ENCODE measurements at regions not wholly inside any gene's neighbourhood (a gene's known extent, or its start where the extent isn't known, plus 50 kb on each side); places are given as distances from the start of the nearest gene placed in this dataset.

DNA sequence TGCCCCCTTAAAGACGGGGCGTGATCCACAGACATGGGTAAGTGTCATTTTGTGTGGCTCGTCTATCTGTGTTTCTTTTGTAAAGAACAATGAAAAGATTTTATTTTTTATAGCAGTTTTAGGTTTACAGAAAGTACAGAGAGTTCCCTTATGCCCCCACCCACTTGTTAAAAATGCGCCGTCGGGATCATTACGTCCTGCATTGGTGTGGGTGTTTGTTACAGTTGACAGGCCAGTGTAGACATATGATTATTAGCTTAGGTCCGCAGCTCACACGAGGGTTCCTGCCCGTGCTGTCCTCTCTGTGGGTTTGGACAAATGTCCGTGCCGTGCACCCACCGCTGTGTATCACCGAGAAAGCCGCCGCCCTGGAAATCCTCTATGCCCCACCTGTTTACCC, 50.5 kb downstream of the RGS12 start:
- no peak for DNase-seq

DNA sequence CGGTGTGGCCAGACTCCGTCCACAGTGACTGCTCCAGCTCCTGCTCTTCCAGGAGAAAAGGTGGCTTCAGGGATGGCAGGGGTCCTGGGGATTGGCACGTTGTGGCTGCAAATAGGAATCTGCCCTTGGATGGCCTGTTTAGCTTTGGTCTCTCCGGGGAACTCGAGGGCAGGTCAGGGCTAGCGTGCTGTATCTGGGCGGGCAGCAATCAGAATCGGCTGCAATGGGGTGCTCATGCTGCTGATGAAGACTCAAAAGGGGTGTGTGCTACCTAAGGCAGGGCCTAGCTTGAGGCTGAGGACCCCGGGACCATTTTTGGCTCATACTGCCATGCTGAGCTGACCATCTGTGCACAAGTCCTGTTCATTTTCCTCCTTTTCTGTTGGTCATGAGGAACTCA, 51.3 kb downstream of the RGS12 start:
- no peak for DNase-seq

GRCh38 chr4:3344596-3344995, 51.8 kb downstream of the RGS12 start:
- no peak for DNase-seq

GRCh38 chr4:3345384-3345783, 52.6 kb downstream of the RGS12 start:
- DNase-seq = no peak

- peak; percentile 59 for DNase-seq
These were observed 53.3 kb downstream of the RGS12 start for GRCh38 chr4:3346146-3346545.

DNA sequence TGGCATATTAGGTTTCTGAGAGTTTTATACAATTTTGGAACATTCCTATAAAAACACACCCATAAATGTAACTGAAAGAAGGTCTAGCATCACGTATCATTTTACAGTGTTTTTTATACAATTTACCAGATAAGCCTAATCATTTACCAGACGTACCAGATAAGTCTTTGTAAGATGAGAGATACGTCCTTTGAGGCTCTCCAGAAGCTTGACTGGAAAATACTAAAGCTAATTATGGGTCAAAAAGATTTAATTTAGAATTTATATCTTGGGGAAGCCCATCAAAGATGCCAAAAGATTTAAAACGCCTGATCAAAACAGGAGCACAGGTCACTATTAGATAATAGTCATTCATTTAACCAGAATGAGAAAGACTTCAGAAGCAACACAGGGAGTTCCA, 55.0 kb downstream of the RGS12 start:
- no peak for DNase-seq

DNA sequence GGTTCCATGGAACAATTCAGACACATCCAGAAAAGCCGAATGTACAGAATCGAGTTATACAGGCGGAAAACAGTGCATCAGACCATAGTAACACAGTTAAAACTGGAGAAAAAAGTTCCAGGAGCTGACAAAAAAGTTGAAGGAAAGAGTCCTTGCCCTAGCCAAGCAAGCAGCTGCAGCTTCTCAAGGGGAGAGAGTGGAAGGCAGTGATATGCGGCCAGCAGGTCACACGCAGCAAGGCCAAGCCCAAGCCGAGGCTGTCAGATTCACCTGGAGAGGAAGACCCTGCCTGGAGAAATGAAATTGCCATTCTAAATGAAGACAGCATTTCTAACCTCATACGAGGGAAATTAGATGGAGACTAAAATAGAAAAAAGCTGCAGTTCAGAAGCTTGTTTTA, 55.8 kb downstream of the RGS12 start:
- no peak for DNase-seq

GRCh38 chr4:3349116-3349515, 56.3 kb downstream of the RGS12 start:
- no peak for DNase-seq

DNA sequence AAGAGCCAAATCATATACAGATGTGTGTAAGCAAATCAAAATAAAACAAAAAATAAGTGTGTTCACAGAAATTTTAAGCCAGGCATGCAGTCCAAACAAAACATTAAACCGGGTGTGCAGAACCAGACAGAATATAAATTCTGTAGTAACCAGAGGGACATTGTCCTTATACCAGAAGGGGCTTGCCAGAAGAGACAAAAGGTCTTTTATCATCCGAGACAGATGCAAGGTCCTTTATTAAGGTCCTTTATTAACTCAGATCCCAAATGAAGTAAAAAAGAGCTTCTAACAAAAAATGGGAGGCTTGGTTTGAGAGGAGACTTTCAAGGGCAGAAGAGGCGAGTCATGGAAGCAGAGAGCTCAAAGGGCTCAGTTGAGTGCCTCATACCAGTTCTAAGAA, 59.2 kb downstream of the RGS12 start:
- DNase-seq = no peak

GRCh38 chr4:3352505-3352904, 59.7 kb downstream of the RGS12 start:
- DNase-seq = no peak

GRCh38 chr4:3352941-3353594, 60.2 kb downstream of the RGS12 start:
- no peak for DNase-seq

DNA sequence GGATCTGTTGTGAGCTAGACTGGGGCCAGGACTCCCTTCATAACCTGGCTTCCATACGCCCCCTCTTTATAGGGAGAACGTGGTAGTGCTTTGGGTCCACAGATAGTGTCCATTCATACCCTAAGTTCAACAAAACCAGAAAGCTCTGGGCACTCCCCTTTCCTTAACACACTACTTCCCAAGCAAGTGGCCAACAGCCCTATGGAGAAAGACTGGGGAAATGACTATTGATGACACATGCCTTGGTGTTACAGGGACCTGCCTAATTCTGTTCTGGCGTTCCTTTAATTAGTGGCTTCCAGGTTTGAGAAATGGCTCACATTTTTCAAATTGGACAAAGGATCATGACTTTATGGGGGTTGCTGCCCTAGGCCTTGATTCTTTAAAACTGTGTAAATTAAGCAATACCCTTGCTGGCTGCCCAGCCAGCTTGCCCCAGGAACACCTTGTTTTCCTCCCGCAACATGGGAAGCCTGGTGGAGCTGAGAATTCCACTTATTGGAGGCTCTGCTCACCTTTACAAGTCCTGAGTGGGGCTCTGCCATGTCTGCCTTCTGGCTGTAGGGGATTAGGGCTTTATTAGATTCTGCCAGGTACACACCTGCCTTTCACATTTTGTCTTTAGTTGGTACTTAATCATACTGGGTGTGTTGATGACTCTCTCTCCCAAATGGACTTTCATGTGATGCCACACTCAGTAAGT, 61.1 kb downstream of the RGS12 start:
- no peak for DNase-seq

GRCh38 chr4:3354455-3354811, 61.6 kb downstream of the RGS12 start:
- no peak for DNase-seq

DNA sequence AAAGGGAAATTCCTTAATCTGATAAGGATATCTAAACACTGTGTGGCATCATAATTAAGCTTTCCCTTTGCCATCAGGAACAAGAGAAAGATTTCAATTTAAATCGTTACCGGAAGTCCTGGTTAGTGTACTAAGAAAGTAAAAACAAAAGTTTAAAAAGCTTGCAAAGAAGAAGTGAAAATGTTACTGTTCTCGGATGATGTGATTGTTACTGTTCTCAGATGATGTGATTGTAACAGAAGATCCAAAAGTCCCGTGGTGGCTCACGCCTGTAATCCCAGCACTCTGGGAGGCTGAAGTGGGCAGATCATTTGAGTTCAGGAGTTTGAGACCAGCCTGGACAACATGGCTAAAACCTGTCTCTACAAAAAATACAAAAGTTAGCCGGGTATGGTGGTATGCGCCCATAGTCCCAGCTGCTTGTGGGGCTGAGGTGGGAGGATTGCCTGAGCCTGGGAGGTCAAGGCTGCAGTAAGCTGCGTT, 62.5 kb downstream of the RGS12 start:
- no peak for DNase-seq

GRCh38 chr4:3358656-3359055, 65.8 kb downstream of the RGS12 start:
- DNase-seq = peak; percentile 12

- DNase-seq = no peak
These were observed 68.0 kb downstream of the RGS12 start for GRCh38 chr4:3360777-3361176.

GRCh38 chr4:3361406-3361805, 68.6 kb downstream of the RGS12 start:
- DNase-seq = no peak

- DNase-seq = no peak
These were observed 69.1 kb downstream of the RGS12 start for GRCh38 chr4:3361896-3362295.

GRCh38 chr4:3362431-3363287, 69.8 kb downstream of the RGS12 start:
- no peak for DNase-seq

DNA sequence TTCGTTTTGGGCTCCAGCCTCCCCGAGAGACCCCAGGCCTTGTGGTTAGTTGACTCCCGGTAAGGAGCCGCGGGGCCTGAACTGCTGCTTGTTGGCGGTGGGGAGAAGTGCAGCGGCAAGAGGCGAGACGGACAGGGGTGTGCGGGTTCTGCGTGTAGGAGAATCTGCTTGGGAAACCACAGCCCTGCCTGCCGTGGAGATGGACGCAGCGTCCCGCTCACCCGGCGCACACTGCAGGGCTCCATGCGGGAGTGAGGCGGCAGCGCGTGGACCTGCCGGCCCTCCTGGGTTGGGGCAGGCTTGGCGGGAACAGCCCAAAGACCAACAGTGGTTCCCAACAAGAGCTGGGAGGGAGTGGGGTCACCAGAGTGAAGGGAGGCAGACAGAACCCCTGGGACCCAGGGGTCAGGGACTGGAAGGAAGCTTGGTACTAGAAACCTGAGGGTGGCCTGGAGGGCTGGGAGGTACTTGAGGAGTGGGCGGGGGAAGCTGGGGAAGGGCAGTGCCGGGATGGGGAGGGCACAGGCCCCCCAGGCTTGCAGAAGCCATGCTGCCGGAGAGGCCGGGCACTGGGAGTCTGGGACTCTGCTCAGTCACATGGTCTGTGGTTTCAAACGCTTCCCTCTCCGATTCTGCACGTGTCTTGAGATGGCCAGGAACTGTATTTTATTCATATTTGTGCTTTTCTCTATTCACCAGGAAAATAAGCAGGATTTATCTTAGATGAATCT, 70.8 kb downstream of the RGS12 start:
- DNase-seq = no peak

DNA sequence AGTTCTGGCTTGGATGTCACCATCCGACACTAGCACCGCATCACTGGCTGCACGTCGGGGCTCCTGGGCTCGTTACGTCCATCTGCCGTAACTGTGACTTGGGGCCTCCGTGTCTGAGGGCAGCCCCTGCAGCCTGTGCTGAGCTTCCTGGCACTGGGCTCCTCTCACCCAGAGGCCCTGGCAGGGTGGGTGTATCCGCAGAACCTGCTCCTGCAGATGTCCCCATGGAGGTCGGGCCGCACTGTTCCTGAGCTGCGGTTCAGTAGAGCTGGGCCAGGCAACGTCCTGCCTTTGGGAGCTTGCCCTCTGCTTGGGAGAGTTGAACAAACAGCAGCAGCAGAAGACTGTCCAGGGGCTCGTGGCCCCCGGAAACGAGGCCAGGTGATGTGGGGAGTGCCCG, 71.4 kb downstream of the RGS12 start:
- DNase-seq = no peak

- DNase-seq = no peak
These were observed 72.0 kb downstream of the RGS12 start for GRCh38 chr4:3364634-3365314.

DNA sequence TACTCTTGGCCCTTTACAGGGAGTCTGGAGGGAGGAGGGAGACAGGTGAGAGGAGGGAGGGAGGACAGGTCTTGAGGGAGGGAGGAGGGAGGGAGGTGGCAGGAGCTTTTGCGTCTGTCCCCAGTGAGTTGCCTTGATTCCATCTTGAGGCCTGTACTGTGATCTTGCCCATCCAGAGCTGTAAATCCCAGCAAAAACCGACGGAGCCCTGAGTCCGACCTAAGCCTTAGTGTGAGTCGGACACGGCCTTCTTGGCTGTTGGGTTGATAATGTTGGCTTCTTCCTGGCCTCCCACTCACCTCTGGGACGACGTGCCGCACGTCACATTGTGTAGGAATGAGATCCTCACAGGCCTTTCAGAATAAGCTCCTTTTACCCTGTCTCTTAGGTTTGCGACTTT, 72.5 kb downstream of the RGS12 start:
- DNase-seq = no peak
